Astrocyte of the cerebellum (primary cell): ENCODE measurements at regions not wholly inside any gene's neighbourhood (a gene's known extent, or its start where the extent isn't known, plus 50 kb on each side); places are given as distances from the start of the nearest gene placed in this dataset.

ENCODE experiments used
- DNase-seq: peaks from one replicate; pipeline ENCODE4 v3.0.0-alpha.2; 2011; ENCODE audit warnings: low read depth
- H3K4me3 ChIP-seq: 2 replicates; pipeline ENCODE4 v1.5.1; 2011; ENCODE audit warnings: mild to moderate bottlenecking, low read depth, low read length, moderate library complexity
- CTCF ChIP-seq: IDR thresholded peaks from 2 replicates; pipeline ENCODE4 v1.5.1; 2012; ENCODE audit warnings: low read length, low read depth, moderate library complexity, mild to moderate bottlenecking; ENCODE audit errors: missing control alignments
- in situ Hi-C: cut with HindIII; loops from 2 replicates; pipeline ENCODE4 v1.10.0; 2017; ENCODE audit warnings: low sequenced_read_pairs

- DNase-seq: no peak
- no peak for TF ChIP-seq CTCF
- no peak overlapping the region for H3K4me3 ChIP-seq
- in situ Hi-C loops: no loop called here
Observed at GRCh38 chr6:132054525-132054924, 103.4 kb upstream of the CCN2 start.

DNA sequence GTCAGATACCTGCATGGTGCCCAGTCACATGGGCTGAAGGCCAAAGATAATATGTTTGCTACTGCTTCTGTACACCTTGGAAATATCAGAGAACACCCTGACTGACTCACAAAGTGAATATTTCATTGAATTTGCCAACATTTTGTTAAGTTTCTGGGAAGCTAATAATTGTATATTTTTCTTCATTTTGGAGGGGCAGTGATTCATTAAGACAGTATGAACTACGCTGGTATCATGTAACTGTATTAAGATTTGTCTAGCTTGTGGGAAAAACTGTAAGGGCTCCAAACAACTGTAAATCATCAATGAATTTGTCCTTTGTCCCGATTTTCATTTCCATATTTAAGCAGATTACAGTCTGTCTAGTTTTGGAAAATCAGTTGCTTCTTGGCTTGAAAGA, 102.3 kb upstream of the CCN2 start:
- DNase-seq: no peak
- no peak for TF ChIP-seq CTCF
- H3K4me3 ChIP-seq: no peak overlapping the region
- in situ Hi-C loops: no loop called here

DNA sequence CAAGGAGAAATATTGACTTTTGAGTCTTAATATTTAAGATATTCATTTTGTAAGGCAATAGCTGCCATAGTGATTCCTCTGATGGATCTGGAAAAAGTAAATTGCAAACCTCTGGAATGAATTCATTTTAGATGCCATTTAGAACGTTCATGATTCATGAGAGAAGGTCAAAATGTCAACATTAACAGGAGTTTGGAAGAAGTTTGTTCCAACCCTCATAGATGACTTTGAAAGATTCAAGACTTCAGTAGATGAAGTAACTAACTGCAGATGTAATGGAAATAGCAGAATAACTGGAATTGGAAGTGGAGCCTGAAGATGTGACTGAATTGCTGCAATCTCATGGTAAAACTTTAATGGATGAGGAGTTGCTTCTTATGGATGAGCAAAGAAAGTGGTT, 100.9 kb upstream of the CCN2 start:
- no peak for TF ChIP-seq CTCF
- DNase-seq: no peak
- H3K4me3 ChIP-seq: no peak overlapping the region
- in situ Hi-C loops: no loop called here

DNA sequence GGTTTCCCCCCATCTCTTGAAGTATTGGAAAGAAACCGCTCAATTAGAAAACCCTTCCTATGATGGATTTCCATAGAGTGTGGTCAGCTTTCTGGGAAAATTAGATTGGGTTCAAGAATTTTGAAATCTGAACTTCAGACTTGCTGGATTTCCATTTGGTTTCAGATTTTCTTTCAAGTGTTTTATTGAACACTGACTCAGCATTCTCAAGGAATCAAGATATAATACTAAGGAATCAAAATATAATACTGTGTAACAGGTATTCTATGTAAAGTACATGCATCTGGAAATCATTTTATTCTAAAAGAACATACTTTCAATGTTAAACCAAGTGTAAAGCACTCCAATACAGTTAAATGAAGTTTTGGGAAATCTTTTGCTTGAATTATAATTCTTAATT, 94.7 kb upstream of the CCN2 start:
- in situ Hi-C loops: no loop called here
- no peak overlapping the region for H3K4me3 ChIP-seq
- no peak for TF ChIP-seq CTCF
- DNase-seq: no peak

GRCh38 chr6:132043148-132043547, 92.0 kb upstream of the CCN2 start:
- DNase-seq: no peak
- TF ChIP-seq CTCF: no peak
- in situ Hi-C loops: no loop called here
- H3K4me3 ChIP-seq: no peak overlapping the region

DNA sequence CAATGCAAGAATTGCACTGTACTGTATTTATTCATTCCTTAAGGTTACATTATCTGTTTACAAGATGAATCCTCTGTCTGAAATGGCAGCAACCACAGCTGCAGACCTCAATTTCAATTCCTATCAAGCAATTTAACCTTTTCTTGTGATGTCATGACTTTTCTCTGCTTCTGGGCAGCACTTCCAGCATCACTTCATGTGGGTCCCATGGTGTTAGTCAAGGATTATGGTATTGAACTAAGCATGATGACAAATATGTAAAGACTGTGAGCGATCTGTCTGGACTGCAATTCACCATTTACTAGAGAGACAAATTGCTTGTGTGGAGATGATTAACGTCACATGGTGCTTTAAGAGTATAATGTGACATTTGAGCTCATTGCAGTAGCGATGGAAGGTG, 90.5 kb upstream of the CCN2 start:
- no peak for DNase-seq
- no peak for TF ChIP-seq CTCF
- H3K4me3 ChIP-seq: no peak overlapping the region
- in situ Hi-C loops: no loop called here

DNA sequence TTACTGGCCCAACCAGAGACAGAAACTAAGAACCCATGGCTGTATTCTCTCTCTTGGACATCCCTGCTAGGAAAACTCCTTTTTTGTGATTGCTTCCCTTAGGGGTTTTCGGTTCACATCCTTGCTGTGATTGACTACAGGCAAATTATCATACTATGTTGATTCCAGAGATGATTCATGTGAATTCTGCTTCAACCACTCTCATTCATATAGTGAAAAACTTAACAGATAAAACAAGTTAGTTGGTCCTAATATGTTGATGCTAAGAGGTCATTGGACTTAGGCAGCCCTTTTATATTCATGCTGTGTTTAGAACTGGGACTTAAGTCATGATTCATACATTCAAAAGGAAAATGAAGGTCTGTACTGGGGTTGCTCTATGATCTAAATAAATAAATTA, 76.9 kb upstream of the CCN2 start:
- no peak for DNase-seq
- in situ Hi-C loops: no loop called here
- no peak overlapping the region for H3K4me3 ChIP-seq
- TF ChIP-seq CTCF: no peak
